ENCODE measurements at regions not wholly inside any gene's neighbourhood (a gene's known extent, or its start where the extent isn't known, plus 50 kb on each side); places are given as distances from the start of the nearest gene placed in this dataset.
"Not testable (repeated sequence)": the region's sequence is repeated elsewhere in the genome, so short reads cannot be mapped to it uniquely, and the experiment has no call there.

DNA sequence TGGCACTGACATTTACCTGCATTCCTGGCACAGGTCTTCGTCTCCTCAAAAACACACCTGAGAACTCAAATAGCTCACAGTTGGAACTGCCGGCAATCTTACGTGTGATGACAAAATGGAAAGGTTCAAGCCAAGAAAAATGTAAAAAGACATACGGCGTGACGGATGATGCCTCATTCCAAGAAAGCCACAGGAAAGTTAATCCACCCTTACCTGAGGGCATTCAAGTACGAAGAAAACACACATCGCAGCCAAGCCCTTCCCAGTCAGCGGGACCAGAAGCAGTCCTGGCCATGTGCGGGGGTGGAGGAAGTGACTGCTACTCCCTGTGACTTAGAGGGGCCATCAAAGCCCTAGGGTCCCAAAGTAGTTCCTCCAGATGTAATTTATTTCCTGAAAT lies 986.3 kb upstream of the CELF4 start:
- DNase-seq (ENCODE audit: low spot score): no peak

DNA sequence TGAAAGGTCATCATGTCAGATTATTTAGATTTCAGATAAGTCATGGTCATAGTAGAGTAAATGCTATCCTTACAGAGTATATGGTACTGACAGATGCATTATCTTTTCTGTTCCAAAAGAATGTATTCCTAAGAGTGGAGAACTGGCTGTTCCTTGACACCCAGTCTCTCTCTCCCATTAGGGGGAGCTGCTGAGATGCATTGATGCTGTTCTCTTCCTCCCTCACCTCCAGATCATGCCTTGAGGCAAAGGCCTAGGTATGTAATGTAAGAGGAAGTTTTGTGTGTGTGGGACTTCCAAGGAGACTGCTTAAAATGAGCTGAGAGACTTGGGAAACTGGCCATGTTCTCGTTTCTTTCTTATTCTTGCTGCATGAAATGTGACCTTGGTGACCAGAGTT lies 979.5 kb upstream of the CELF4 start:
- no peak for DNase-seq (ENCODE audit: low spot score)

DNA sequence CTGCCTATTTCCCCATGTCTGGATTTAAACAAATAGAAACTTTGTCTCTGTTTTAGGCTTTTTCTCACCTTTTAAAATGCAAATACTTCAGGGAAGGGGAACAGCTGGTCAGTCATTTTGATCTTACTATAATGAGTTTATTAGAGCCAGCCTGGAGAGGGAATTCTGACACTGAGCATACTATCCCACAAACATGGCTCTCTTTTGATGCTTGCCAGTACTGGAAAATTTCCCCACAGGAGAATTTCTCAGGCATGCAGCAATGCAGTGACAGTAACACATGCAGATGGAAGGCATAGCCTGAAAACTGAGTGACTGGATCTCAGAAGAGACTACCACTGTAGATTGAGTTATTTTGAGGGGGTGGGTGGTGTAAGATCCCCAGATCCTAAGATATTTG lies 974.3 kb upstream of the CELF4 start:
- DNase-seq (ENCODE audit: low spot score): no peak

DNA sequence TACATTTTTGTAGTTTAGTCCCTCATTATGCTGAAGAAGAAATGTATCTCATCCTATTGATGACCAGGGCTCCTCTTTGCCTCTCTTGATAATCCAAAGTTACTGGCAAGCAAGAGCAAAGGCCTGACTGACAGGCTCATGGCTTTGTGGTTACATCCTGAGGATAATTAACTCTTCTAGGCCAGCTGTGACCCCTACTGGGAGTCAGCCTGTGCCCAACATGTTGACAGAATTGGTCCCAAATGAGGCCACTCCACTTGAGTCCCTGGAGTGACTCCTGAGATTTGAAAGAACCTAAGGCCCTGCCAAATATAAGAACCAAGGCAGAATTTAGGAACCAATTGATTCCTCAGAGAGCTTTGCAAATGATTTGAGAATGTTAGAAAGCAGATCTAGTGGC lies 973.8 kb upstream of the CELF4 start:
- no peak for DNase-seq (ENCODE audit: low spot score)

DNA sequence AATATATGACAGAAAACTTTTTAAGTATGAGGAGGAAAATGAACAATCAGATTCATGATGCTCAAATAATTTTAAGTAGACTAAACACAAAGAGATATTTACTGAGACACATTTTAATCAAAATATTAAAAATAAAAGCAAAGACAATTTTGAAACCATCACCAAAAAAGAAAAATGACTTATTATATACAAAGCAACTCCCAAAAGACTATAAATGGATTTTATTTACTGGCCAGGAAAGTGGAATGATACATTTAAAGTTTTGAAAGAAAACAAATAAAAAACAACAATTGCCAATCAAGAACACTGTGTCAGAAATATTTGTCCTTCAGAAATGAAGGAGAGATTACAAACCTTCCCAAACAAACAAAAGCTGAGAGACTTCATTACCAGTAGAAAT lies 968.5 kb upstream of the CELF4 start:
- no peak for DNase-seq (ENCODE audit: low spot score)

DNA sequence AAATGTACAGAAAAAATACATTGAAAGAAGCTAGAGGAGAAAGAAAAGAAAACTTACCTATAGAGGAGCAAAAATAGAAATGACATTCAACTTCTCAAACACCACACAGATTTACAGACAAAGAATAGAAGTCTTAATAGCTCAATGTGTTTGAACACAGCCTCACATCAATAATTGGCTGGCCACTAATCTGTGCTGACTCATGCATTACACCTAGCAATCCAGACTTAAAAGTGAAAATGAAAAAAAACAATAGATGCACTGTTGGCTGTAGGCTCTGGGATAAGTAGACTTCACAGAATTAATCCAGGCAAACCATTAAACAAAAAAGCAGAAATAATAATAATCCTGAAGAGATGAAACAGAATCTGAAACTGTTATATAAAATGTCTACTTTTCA lies 961.3 kb upstream of the CELF4 start:
- no peak for DNase-seq (ENCODE audit: low spot score)

DNA sequence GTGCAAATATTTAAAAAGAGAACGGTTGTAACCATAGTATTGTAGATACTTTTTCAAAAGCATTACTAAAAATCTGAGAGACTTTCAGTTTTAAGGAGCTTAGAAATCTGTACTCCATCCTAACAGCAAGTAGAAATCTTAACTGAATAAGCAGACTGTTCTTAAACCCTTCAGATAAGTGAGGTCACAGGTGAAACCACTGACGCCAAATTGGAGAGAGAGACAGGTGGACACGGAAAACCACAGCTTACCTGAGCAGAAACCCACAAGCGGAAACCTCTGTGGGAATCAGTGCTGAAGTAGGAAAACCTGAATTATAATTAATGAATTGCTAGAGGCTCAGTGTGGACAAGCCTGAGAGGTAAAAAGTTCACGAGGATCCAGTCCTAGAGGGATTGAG lies 959.4 kb upstream of the CELF4 start:
- no peak for DNase-seq (ENCODE audit: low spot score)

DNA sequence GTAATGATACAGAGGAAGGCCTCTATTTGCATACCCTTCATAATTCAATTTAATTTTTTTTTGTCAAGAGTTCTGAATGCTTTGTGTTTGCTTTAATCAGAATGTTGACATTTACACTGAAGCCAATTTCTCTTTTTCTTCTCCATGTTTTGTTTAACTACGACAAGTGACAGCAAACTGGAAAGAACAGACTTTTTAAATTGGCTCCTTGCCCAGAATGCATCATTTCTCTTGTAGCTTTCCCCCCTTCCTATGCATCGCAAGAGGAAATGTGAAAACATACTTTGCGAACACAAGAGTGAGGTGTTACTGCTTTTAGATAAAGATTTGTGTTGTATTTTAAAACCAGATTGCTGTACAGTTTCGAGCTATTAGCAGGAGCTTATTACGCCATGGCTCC lies 955.2 kb upstream of the CELF4 start:
- no peak for DNase-seq (ENCODE audit: low spot score)

DNA sequence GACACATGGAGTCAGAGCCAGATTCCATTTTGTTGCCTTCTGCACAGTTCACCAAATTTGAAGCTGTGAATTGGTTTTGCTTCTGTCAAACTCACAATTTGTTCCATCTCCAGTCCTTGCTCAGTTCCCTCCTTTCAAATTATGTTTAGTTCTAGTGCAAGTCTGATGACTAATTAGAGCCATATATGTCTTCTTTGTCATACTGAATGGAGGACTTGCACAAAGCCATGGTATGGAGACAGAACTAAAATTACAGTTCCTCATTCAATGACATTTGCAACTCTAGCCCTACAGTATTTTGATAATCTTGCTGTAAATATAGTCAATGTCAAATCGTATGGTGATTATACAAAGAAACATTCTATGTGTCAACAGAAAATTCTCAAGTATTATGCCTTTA lies 936.9 kb upstream of the CELF4 start:
- DNase-seq (ENCODE audit: low spot score): no peak

DNA sequence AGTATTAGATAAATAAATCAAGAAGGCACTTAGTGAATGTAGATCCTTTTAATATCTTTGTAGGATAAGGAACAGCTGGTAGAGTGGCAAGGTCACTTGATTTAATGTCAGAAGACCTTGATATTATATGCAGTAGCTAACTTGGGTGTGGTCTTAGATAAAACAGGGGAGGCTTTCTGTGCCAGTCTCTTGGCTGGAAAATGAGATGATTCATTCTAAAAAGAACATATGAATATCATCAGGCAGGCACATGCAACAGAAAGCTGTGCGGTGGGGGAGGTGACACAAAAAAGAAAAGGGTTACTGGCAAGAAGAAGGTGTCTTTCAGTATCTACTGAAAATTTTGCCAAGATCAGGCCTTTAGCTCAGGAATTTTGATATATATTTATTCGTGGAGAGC lies 931.7 kb upstream of the CELF4 start:
- DNase-seq (ENCODE audit: low spot score): no peak

DNA sequence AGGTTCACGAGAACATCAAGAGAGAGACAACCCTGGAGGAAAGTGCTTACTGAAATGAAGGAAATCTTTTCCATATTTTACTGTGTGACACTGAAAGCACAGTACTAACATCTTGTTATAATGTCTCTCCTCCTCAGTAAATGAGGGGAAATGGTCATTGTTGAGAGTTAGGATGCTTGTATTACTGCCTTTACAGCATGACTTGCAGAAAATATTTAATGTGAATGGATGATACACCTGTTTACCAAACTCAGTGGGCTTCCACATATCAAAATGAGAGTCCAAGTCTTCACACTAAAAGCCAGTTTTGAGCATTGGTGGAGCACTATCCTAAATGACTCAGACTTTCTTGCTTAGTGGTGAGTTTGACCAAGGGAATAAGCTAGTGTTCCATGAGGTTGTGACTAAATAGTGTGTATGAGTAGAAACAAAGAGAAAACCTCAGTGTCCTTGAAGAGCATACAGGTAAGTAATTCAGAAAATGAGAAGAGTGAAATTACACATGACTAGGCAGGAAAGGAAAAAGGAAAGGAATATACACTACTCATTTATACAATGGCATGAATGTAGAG lies 930.7 kb upstream of the CELF4 start:
- no peak for DNase-seq (ENCODE audit: low spot score)

DNA sequence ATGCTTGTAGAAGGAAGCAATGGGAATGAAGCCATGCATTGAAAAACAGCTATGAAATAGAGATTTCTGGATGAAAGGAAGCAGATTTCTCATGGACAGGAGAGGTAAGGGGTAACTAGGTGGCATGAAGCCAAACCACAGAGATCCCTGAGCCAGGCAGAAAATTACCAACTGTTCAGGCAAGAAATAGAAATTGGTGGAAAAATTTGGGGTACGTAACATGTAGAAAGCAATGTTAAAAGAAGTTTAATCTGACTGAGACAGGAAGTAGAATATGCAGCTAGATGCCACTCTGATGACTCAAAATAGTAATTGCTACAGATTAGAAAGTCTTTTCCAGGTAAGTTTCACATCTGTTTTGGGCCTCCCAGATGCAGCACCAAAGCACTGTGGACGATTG lies 928.5 kb upstream of the CELF4 start:
- DNase-seq (ENCODE audit: low spot score): no peak

DNA sequence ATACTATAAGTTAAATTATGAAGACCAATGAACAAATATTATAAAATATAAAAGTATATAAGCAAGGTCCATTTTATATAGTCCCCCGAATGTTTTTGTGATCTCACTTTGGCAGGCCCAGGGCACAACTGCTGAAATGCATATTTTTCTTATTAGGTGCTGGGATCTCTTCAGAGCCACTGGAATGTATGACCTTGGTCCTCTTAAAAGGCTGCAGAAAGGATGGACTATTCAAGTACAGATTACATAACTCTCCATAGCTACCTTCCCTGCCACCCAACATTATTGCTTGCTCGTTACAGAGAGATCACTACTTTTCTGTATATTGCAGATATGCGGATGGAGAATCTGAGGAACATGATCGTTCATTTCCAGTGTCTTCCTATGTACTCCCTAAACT lies 925.6 kb upstream of the CELF4 start:
- DNase-seq (ENCODE audit: low spot score): no peak

DNA sequence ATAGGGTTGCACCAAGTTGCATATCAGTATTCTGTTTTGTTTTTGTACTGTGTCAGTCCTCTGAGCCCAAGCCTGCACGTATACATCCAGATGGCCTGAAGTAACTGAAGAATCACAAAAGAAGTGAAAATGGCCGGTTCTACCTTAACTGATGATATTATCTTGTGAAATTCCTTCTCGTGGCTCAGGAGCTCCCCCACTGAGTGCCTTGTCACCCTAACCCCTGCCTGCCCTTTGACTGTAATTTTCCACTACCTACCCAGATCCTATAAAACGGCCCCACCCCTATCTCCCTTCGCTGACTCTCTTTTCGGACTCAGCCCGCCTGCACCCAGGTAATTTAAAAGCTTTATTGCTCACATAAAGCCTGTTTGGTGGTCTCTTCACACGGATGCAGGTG lies 924.1 kb upstream of the CELF4 start:
- not testable (repeated sequence) for DNase-seq (ENCODE audit: low spot score)

DNA sequence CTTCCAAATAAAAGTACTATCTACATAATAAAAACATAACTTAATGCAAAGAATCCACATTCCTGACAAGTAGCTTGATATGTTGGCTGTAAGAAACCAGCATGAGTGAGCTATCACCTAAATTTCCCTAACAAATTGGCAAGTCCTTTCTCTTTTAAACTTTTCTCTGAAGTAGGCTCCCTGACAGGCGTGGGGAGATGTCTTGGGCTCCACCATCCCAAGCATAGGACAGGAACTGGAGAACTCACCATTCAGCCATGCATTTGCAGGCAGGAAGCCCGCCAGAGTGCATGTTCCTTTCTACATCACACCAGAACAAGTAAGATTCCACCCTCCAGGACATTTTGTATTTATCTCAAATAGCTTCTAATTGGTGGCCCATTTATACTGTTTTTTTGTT lies 921.9 kb upstream of the CELF4 start:
- DNase-seq (ENCODE audit: low spot score): no peak

DNA sequence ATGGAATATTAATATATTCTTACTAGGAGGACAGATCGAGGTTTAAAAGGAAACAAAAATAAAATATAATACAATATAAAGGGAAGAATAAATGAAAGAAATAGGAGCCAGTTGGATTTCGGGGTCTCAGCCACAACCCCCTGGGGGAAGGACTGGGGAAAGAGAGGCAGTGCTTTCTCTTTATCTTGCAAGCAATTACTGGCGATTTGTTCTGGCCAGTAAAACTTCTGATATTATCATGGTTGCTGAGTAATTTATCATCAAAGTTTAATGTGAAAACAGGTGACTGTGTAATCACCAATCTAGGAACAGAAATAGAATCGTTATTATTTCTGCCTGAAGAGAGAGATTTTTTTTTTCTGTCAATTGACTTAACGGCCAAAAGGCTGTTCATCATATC lies 917.7 kb upstream of the CELF4 start:
- no peak for DNase-seq (ENCODE audit: low spot score)

DNA sequence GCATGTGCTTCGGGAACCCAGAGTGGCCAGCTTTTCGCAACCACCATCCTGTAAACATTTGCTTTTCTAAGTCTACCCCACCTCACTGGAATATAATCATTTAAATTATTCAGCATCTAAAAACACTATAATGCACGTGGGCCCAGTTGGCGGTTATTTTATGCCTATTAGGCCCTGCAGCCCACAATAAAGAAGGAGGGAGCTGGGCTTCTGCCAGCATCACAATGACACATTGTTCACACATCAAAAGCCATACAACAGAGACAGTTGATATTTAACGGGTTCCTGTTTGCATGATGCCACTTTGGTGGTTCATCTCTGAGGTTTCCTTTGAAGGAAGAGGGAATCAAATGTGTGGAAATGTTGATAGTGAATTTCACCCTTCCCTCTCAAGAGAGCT lies 916.0 kb upstream of the CELF4 start:
- DNase-seq (ENCODE audit: low spot score): no peak

DNA sequence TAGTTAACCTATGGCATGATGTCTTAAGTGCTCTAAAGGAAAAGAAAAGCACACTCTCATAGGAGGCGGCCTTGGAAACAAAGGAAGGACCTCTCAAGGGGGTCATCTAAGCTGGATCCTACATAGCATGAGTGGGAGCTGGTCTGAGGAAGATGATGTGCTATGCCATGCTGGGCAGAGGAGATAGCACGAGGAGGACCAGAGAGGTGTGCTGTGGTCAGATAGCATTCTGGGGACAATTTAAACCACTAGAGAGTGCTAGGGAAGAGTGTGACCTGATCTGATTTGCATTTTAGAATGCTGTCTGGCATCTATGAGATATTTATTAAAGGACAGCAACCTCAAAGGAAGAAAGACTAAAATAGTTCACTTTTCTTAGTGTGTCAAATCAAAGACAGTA lies 910.1 kb upstream of the CELF4 start:
- no peak for DNase-seq (ENCODE audit: low spot score)

DNA sequence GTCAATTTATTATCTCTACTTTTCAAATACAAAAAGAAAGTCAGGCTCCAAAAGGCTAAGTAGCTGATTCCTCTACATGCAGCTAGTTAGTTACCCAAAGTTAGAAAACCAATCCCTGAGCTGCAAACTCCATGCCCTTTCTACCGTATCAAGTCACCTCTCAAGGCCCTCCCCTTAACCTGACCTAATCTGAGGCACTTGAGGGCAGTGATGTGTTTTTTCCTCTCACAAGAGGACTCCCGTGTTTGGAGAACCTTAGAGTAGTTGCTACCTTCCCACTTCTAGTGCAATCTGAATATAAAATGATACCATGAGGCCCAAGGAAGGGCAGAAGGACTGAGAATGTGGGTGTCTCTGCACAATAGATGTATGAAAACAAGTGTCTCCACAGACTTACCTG lies 907.9 kb upstream of the CELF4 start:
- DNase-seq (ENCODE audit: low spot score): no peak

DNA sequence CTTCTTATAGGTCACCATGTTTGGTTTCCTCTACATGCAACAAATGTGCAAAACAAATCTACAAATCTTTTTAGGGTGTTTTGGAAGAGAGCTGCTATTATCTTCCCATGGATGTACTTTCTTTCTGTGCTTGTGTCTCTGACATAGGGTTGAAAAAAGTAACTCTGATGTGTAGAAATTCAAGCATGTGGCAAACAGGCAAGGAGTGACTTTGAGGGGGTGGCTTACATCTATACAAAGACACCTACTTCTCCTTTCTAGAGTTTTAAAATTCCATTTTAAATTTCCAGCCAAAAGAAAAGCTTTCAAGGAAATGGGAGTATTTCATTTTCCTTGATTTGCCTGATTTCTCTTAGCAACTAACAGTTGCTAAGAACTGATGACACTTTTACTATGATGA lies 904.8 kb upstream of the CELF4 start:
- DNase-seq (ENCODE audit: low spot score): no peak

DNA sequence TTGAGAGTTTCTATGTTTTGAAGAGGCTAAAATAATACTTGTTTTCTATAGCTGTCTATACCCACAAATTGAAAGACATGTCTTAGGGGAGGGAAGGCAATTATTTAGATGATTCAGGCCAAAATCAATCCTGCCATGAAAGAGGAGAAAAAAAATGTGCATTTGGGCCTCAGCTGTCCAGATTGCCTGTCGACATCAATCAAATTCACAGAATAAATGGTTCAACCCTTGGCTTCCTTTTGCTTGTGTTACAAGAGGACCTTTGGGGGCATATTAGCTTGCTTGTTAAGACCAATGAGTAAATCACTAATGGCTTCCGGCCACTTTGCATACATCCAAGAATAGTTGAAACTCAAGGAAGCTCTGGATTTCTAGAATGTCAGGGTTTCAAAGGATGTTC lies 900.8 kb upstream of the CELF4 start:
- DNase-seq (ENCODE audit: low spot score): no peak

DNA sequence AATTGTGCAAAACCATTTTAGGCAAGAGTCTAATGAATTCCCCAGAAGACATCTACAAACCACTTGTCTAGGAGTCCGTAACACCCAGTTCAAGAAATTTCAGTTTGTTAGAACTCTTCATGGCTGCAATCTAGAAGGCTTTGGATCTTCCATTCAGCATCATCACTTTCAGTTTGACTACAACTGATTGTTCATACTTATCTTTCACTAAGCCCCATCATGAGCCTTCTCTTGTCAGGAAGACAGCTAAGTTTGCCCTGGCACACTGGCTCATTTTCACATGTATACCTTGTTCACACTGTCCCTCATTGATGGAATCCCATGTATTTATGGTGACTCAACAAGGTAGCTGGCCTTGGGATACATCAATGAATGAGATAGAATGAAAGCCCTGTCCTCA lies 898.4 kb upstream of the CELF4 start:
- no peak for DNase-seq (ENCODE audit: low spot score)

DNA sequence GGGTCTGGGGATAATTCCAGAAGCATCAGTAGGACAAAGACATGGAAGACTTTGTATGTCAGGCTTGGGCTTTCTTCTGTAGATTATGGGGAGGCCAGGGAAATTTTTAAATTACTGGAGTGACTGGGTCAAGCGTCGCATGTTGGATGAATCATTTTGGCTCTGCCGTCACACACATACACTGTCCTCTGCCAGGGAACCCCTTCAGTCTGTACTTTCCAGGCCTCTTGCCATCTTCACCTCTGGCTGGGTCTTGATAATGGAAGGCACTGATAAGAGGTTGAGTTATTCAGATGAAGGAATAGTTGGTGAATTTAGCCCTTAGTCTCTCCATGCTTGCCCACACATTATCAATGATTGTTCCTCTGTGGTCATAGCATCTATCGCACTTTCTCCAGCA lies 895.1 kb upstream of the CELF4 start:
- no peak for DNase-seq (ENCODE audit: low spot score)

DNA sequence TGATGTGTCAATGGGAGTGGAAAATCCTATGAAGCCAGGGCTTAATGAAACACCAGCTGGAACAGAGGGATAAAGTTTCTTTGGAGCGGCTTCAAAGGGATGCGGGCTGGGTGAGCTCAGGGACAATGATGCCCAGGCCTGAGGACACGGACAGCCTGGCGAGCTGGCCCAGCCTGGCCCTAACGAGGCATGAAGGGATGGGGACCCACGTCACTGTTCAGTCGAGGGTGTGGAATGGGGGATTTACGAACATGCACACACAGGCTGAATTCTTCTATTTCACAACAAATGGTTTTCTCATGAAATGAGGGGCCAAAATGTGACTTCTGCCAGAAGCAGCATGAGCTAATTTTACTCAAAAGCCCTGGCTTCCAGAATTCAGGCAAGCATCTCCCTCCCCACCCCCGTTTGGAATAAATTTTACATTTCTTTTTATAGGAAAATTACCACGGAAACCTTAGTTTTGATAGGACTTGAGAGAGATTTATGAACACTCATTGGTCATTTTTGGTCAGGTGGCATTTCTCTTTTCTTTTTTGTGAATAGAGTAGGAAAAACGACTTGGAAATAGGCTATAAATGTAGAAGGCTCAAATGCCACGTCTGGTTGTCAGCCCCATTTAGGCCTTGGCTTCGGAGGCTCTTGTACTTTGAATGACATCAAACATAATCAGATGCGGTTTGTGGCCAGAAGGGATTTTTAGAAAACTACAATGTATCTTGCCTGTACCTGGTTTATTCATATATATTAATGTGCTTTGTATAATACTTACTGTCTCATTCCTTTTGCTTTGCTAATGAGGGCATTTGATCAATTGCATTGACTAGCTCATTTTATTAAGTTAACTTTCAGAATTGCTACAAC lies 893.8 kb upstream of the CELF4 start:
- no peak for DNase-seq (ENCODE audit: low spot score)
